ENCODE measurements at regions not wholly inside any gene's neighbourhood (a gene's known extent, or its start where the extent isn't known, plus 50 kb on each side); places are given as distances from the start of the nearest gene placed in this dataset.

DNA sequence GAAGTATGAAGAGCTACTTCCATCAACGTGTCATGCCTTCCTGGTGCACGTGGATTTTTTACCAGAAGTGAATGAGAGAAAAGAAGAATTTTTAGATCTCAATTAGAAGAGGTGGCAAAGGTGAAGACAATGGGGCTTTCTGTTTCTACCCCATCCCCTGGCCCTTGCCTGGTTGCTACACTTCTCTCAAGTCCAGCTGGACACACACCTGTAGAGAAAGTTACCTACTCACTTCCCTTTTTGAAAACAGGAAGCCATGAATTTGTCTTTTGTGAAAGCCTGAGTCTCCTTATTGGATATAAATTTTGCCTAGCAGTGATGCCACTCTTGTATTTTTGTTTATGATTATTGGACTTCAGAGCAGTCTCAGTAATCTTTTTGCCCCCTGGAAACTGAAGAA, 142.9 kb upstream of the AKR1E2 start:
- Histone ChIP-seq H3K4me2 (ENCODE audit: insufficient read depth, insufficient read length, low read length) (no peak overlapping the region), H3K79me1 (ENCODE audit: insufficient read depth, low read depth, low read length, poor library complexity, severe bottlenecking) (no peaks in the 10 kb centered on the region), H3K79me2 (ENCODE audit: insufficient read depth, low read length) (no peaks in the 10 kb centered on the region), H4K8ac (replicated peaks; ENCODE audit: insufficient read length, low read depth, low read length) (no peak overlapping the region), H3K18ac (ENCODE audit: insufficient read length, low read depth, low read length) (no peak overlapping the region), H4K20me1 (ENCODE audit: control insufficient read depth, insufficient read depth, insufficient read length) (no peaks in the 10 kb centered on the region), H3K23ac (ENCODE audit: insufficient read length, low read depth, low read length) (no peak overlapping the region), H3T11ph (ENCODE audit: low read length) (no peak overlapping the region), H3K23me2 (ENCODE audit: insufficient read length, low read depth, low read length, poor library complexity, severe bottlenecking) (no peaks in the 10 kb centered on the region), H4K91ac (ENCODE audit: insufficient read length, low read depth, low read length) (no peak overlapping the region), H3K27me3 (ENCODE audit: insufficient read depth, low read length) (no peaks in the 10 kb centered on the region), H3K27ac (ENCODE audit: insufficient read length, low read depth, low read length) (no peak overlapping the region), H2BK12ac (ENCODE audit: insufficient read length, low read depth, low read length) (no peak overlapping the region), H2AK5ac (ENCODE audit: insufficient read length, low read length) (no peak overlapping the region), H2BK5ac (ENCODE audit: insufficient read length, low read length) (no peak overlapping the region), H4K5ac (ENCODE audit: insufficient read length, low read depth, low read length) (no peak overlapping the region), H2BK20ac (ENCODE audit: low read depth, low read length, poor library complexity, severe bottlenecking) (no peak overlapping the region), H2AFZ (ENCODE audit: low read length) (no peak overlapping the region), H3K4ac (ENCODE audit: low read depth, low read length) (no peak overlapping the region), H2BK120ac (ENCODE audit: low read depth, low read length, poor library complexity, severe bottlenecking) (no peak overlapping the region), H3K14ac (ENCODE audit: insufficient read depth, low read length) (no peak overlapping the region), H3K9me3 (ENCODE audit: control insufficient read depth, low read depth, low read length) (no peaks in the 10 kb centered on the region), H3K4me1 (ENCODE audit: insufficient read depth, low read length) (peaks cover 2% of the 10 kb centered on the region; the same call in 1 of the 2 replicates), H3K9ac (ENCODE audit: extremely low read depth, insufficient read length, low read length) (no peak overlapping the region), H3K56ac (ENCODE audit: insufficient read length, low read depth, low read length) (no peak overlapping the region), H2BK15ac (ENCODE audit: low read depth, low read length) (no peak overlapping the region)
- TF ChIP-seq, protein P1, sequence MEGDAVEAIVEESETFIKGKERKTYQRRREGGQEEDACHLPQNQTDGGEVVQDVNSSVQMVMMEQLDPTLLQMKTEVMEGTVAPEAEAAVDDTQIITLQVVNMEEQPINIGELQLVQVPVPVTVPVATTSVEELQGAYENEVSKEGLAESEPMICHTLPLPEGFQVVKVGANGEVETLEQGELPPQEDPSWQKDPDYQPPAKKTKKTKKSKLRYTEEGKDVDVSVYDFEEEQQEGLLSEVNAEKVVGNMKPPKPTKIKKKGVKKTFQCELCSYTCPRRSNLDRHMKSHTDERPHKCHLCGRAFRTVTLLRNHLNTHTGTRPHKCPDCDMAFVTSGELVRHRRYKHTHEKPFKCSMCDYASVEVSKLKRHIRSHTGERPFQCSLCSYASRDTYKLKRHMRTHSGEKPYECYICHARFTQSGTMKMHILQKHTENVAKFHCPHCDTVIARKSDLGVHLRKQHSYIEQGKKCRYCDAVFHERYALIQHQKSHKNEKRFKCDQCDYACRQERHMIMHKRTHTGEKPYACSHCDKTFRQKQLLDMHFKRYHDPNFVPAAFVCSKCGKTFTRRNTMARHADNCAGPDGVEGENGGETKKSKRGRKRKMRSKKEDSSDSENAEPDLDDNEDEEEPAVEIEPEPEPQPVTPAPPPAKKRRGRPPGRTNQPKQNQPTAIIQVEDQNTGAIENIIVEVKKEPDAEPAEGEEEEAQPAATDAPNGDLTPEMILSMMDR (conservative IDR thresholded peaks at IDR 0.05): no peak
- DNase-seq: no peak
- Mint-ChIP-seq H3K4me3 (no peak overlapping the region), H3K27me3 (ENCODE audit: low read depth) (no peaks in the 10 kb centered on the region), H3K9me3 (no peaks in the 10 kb centered on the region), H3K4me1 (peaks cover 0 to 3% of the 10 kb centered on the region in 2 experiments; a peak in 1 of 4 replicates), H3K36me3 (ENCODE audit: insufficient read depth in 1 of 3, low read depth in 3 of 3) (no peaks in the 10 kb centered on the region), H3K27ac (no peak overlapping the region)
- no CpG with 5 or more reads among the region's 2 CpGs for WGBS (ENCODE audit: extremely low coverage, insufficient read length, low lambda C conversion rate)
